Ishikawa (cell line): ENCODE measurements at regions not wholly inside any gene's neighbourhood (a gene's known extent, or its start where the extent isn't known, plus 50 kb on each side); places are given as distances from the start of the nearest gene placed in this dataset.

Source experiments
- CREB1 ChIP-seq: IDR thresholded peaks from 2 replicates; pipeline ENCODE4 v1.6.1; 2012; ENCODE audit warnings: low read depth
- EGR1 ChIP-seq: IDR thresholded peaks from 2 replicates; pipeline ENCODE4 v1.6.1; 2012
- EP300 ChIP-seq: IDR thresholded peaks from 2 replicates; pipeline ENCODE4 v1.6.1; 2012; ENCODE audit warnings: borderline replicate concordance

DNA sequence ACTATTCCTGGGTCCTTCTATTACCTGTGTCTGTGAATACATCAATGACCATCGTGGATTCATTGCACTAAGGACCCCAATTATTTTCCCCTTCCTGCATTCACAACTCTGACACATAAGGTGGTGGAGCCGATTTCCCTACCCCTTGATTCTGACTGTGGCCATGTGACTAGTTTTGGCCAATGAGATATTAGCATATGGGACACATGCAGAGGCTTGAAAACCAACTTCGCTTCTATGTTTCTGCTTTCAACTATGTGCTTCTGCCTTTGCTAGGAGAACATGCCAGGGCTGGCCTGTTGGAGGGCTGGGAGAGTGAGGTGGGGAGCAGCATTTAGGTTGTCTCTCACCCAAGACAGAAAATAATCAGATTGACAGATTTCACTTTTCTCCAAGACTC is 483.1 kb upstream of the JAG1 start:
- TF ChIP-seq EP300 (no peak), EGR1 (no peak), CREB1 (no peak)
